NCI-H2171 treated with DMSO at 0.1 percent for 48 hours (cell line): ENCODE measurements at regions not wholly inside any gene's neighbourhood (a gene's known extent, or its start where the extent isn't known, plus 50 kb on each side); places are given as distances from the start of the nearest gene placed in this dataset.
"Not testable (repeated sequence)": the region's sequence is repeated elsewhere in the genome, so short reads cannot be mapped to it uniquely, and the experiment has no call there.

Experiments
- DNase-seq: peaks from one replicate; lab custom pipeline; 2025; lab: John Stamatoyannopoulos, UW

GRCh38 chr12:13347241-13348043 is 150.9 kb downstream of the EMP1 start:
- DNase-seq: no peak

- no peak for DNase-seq
Measured at GRCh38 chr12:13345722-13346121, 149.2 kb downstream of the EMP1 start.

GRCh38 chr12:13343375-13343774 is 146.8 kb downstream of the EMP1 start:
- DNase-seq: no peak

GRCh38 chr12:13342971-13343370 is 146.4 kb downstream of the EMP1 start:
- DNase-seq: no peak

GRCh38 chr12:13340149-13340548 is 143.6 kb downstream of the EMP1 start:
- no peak for DNase-seq

- DNase-seq: no peak
Measured at GRCh38 chr12:13339538-13339937, 143.0 kb downstream of the EMP1 start.

- DNase-seq: no peak
Measured at GRCh38 chr12:13339091-13339490, 142.6 kb downstream of the EMP1 start.

GRCh38 chr12:13337791-13338190 is 141.3 kb downstream of the EMP1 start:
- DNase-seq: no peak

GRCh38 chr12:13336216-13336615 is 139.7 kb downstream of the EMP1 start:
- DNase-seq: no peak

- DNase-seq: no peak
Measured at GRCh38 chr12:13328535-13328934, 132.0 kb downstream of the EMP1 start.

GRCh38 chr12:13326076-13326475 is 129.6 kb downstream of the EMP1 start:
- DNase-seq: no peak

- not testable (repeated sequence) for DNase-seq
Measured at GRCh38 chr12:13325037-13325436, 128.5 kb downstream of the EMP1 start.

- no peak for DNase-seq
Measured at GRCh38 chr12:13318231-13319015, 121.9 kb downstream of the EMP1 start.

- DNase-seq: no peak
Measured at GRCh38 chr12:13316587-13317246, 120.2 kb downstream of the EMP1 start.

GRCh38 chr12:13313886-13314285 is 117.4 kb downstream of the EMP1 start:
- DNase-seq: no peak

- no peak for DNase-seq
Measured at GRCh38 chr12:13311551-13311950, 115.0 kb downstream of the EMP1 start.

GRCh38 chr12:13307143-13307816 is 110.8 kb downstream of the EMP1 start:
- DNase-seq: no peak

- DNase-seq: no peak
Measured at GRCh38 chr12:13304924-13305323, 108.4 kb downstream of the EMP1 start.

GRCh38 chr12:13299457-13299856 is 102.9 kb downstream of the EMP1 start:
- no peak for DNase-seq

GRCh38 chr12:13293096-13293495 is 96.6 kb downstream of the EMP1 start:
- no peak for DNase-seq

GRCh38 chr12:13289653-13290289 is 93.2 kb downstream of the EMP1 start:
- DNase-seq: no peak
